PFSK-1 (cell line): ENCODE measurements at regions not wholly inside any gene's neighbourhood (a gene's known extent, or its start where the extent isn't known, plus 50 kb on each side); places are given as distances from the start of the nearest gene placed in this dataset.

ENCODE experiments used
- FOXP2 ChIP-seq: optimal IDR thresholded peaks from 2 replicates; pipeline ENCODE3; 2011; ENCODE audit warnings: borderline replicate concordance, control low read depth, inconsistent platforms; ENCODE audit not compliant: insufficient read depth; ENCODE audit errors: extremely low read length, extremely low read depth
- POLR2AphosphoS5 ChIP-seq: IDR thresholded peaks from 2 replicates; pipeline ENCODE4 v1.6.1; 2012; ENCODE audit warnings: low read depth, mild to moderate bottlenecking, control low read depth, low read length, moderate library complexity
- SIN3A ChIP-seq: IDR thresholded peaks from 2 replicates; pipeline ENCODE4 v1.6.1; 2012; ENCODE audit warnings: mild to moderate bottlenecking, low read length, moderate library complexity, borderline replicate concordance; ENCODE audit not compliant: insufficient read depth
- TAF1 ChIP-seq: IDR thresholded peaks from 2 replicates; pipeline ENCODE4 v1.6.1; 2012; ENCODE audit warnings: low read length, control low read depth, borderline replicate concordance; ENCODE audit not compliant: insufficient read depth
- TF ChIP-seq, protein P1 (sequence below), 2 experiments: IDR thresholded peaks; 2 replicates each; pipeline versions ENCODE4 v1.6.1 to v1.8.0; 2011 to 2012; ENCODE audit warnings: low read depth in 2 of 2, low read length in 2 of 2, control low read depth in 1 of 2, inconsistent platforms in 1 of 2, mild to moderate bottlenecking in 1 of 2, moderate library complexity in 1 of 2; ENCODE audit not compliant: insufficient read depth in 1 of 2

DNA sequence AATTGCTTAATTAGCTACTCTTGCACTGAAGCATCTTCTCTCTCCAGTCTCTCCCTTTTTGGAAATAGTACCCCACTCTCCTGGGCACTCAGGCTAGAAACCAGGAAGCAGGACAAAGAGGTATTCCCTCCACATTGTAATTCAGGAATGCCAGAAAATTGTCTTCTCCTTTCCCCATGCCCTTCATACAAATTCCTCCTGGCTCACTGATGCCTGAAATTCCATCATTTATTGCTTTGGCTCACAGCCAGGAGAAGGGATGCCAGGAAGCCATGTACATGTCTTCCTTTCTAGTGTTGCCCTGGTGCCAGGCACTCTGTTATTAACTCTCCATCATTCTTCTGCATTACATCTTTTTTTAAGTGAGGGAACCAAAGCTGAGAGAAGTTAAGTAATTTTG, 716.5 kb upstream of the C9orf72 start:
- TF ChIP-seq TAF1 = no peak
- TF ChIP-seq, protein P1, sequence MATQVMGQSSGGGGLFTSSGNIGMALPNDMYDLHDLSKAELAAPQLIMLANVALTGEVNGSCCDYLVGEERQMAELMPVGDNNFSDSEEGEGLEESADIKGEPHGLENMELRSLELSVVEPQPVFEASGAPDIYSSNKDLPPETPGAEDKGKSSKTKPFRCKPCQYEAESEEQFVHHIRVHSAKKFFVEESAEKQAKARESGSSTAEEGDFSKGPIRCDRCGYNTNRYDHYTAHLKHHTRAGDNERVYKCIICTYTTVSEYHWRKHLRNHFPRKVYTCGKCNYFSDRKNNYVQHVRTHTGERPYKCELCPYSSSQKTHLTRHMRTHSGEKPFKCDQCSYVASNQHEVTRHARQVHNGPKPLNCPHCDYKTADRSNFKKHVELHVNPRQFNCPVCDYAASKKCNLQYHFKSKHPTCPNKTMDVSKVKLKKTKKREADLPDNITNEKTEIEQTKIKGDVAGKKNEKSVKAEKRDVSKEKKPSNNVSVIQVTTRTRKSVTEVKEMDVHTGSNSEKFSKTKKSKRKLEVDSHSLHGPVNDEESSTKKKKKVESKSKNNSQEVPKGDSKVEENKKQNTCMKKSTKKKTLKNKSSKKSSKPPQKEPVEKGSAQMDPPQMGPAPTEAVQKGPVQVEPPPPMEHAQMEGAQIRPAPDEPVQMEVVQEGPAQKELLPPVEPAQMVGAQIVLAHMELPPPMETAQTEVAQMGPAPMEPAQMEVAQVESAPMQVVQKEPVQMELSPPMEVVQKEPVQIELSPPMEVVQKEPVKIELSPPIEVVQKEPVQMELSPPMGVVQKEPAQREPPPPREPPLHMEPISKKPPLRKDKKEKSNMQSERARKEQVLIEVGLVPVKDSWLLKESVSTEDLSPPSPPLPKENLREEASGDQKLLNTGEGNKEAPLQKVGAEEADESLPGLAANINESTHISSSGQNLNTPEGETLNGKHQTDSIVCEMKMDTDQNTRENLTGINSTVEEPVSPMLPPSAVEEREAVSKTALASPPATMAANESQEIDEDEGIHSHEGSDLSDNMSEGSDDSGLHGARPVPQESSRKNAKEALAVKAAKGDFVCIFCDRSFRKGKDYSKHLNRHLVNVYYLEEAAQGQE (IDR thresholded peaks at IDR 0.05; ENCODE audit: insufficient read depth in 1 of 2, low read depth in 2 of 2, low read length in 2 of 2) = no peak
- TF ChIP-seq POLR2AphosphoS5 = no peak
- TF ChIP-seq FOXP2 = no peak
- TF ChIP-seq SIN3A = no peak
